ENCODE measurements at regions not wholly inside any gene's neighbourhood (a gene's known extent, or its start where the extent isn't known, plus 50 kb on each side); places are given as distances from the start of the nearest gene placed in this dataset.

- Mint-ChIP-seq H3K36me3 (peaks cover 77% of the 10 kb centered on the region), H3K27ac (no peak overlapping the region), H3K4me1 (no peaks in the 10 kb centered on the region), H3K9me3 (peaks cover 89% of the 10 kb centered on the region), H3K4me3 (no peak overlapping the region), H3K27me3 (ENCODE audit: low read depth) (peaks cover 11% of the 10 kb centered on the region)
- no peak for DNase-seq (ENCODE audit: low spot score)
- ATAC-seq = no peak
- TF ChIP-seq, protein P1, sequence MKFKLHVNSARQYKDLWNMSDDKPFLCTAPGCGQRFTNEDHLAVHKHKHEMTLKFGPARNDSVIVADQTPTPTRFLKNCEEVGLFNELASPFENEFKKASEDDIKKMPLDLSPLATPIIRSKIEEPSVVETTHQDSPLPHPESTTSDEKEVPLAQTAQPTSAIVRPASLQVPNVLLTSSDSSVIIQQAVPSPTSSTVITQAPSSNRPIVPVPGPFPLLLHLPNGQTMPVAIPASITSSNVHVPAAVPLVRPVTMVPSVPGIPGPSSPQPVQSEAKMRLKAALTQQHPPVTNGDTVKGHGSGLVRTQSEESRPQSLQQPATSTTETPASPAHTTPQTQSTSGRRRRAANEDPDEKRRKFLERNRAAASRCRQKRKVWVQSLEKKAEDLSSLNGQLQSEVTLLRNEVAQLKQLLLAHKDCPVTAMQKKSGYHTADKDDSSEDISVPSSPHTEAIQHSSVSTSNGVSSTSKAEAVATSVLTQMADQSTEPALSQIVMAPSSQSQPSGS (CRISPR knock-in tag; IDR thresholded peaks at IDR 0.05; ENCODE audit: borderline replicate concordance, low read depth) = no peak
- TF ChIP-seq SMAD3 (CRISPR knock-in tag; IDR thresholded peaks at IDR 0.05; ENCODE audit: borderline replicate concordance) = no peak
- TF ChIP-seq, protein P2, sequence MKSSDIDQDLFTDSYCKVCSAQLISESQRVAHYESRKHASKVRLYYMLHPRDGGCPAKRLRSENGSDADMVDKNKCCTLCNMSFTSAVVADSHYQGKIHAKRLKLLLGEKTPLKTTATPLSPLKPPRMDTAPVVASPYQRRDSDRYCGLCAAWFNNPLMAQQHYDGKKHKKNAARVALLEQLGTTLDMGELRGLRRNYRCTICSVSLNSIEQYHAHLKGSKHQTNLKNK (CRISPR knock-in tag; IDR thresholded peaks at IDR 0.05) = no peak
- no peak for TF ChIP-seq ELF4 (CRISPR knock-in tag; IDR thresholded peaks at IDR 0.05; ENCODE audit: low read depth)
- TF ChIP-seq MAX (CRISPR knock-in tag; IDR thresholded peaks at IDR 0.05) = no peak
- no peak for TF ChIP-seq ARID4B (CRISPR knock-in tag; IDR thresholded peaks at IDR 0.05; ENCODE audit: borderline replicate concordance)
- TF ChIP-seq, protein P3, sequence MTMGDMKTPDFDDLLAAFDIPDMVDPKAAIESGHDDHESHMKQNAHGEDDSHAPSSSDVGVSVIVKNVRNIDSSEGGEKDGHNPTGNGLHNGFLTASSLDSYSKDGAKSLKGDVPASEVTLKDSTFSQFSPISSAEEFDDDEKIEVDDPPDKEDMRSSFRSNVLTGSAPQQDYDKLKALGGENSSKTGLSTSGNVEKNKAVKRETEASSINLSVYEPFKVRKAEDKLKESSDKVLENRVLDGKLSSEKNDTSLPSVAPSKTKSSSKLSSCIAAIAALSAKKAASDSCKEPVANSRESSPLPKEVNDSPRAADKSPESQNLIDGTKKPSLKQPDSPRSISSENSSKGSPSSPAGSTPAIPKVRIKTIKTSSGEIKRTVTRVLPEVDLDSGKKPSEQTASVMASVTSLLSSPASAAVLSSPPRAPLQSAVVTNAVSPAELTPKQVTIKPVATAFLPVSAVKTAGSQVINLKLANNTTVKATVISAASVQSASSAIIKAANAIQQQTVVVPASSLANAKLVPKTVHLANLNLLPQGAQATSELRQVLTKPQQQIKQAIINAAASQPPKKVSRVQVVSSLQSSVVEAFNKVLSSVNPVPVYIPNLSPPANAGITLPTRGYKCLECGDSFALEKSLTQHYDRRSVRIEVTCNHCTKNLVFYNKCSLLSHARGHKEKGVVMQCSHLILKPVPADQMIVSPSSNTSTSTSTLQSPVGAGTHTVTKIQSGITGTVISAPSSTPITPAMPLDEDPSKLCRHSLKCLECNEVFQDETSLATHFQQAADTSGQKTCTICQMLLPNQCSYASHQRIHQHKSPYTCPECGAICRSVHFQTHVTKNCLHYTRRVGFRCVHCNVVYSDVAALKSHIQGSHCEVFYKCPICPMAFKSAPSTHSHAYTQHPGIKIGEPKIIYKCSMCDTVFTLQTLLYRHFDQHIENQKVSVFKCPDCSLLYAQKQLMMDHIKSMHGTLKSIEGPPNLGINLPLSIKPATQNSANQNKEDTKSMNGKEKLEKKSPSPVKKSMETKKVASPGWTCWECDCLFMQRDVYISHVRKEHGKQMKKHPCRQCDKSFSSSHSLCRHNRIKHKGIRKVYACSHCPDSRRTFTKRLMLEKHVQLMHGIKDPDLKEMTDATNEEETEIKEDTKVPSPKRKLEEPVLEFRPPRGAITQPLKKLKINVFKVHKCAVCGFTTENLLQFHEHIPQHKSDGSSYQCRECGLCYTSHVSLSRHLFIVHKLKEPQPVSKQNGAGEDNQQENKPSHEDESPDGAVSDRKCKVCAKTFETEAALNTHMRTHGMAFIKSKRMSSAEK (CRISPR knock-in tag; IDR thresholded peaks at IDR 0.05; ENCODE audit: borderline replicate concordance) = no peak
- no peak for TF ChIP-seq ZNF219 (CRISPR knock-in tag; IDR thresholded peaks at IDR 0.05; ENCODE audit: borderline replicate concordance)
- TF ChIP-seq GRHL2 (CRISPR knock-in tag; IDR thresholded peaks at IDR 0.05; ENCODE audit: insufficient replicate concordance, severe bottlenecking) = no peak
- no peak for TF ChIP-seq TP53 (CRISPR knock-in tag; IDR thresholded peaks at IDR 0.05)
- TF ChIP-seq CREM (CRISPR knock-in tag; IDR thresholded peaks at IDR 0.05) = no peak
- TF ChIP-seq ZBTB21 (CRISPR knock-in tag; IDR thresholded peaks at IDR 0.05; ENCODE audit: borderline replicate concordance) = no peak
- no peak for TF ChIP-seq MLX (CRISPR knock-in tag; IDR thresholded peaks at IDR 0.05)
- TF ChIP-seq, protein P4, sequence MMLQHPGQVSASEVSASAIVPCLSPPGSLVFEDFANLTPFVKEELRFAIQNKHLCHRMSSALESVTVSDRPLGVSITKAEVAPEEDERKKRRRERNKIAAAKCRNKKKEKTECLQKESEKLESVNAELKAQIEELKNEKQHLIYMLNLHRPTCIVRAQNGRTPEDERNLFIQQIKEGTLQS (CRISPR knock-in tag; conservative IDR thresholded peaks at IDR 0.05) = no peak
- no peak for TF ChIP-seq PRRX2 (CRISPR knock-in tag; IDR thresholded peaks at IDR 0.05)
- TF ChIP-seq IRF1 (CRISPR knock-in tag; IDR thresholded peaks at IDR 0.05) = no peak
- no peak for TF ChIP-seq KAT7 (CRISPR knock-in tag; IDR thresholded peaks at IDR 0.05; ENCODE audit: borderline replicate concordance)
- TF ChIP-seq ESRRA (CRISPR knock-in tag; IDR thresholded peaks at IDR 0.05; ENCODE audit: borderline replicate concordance) = no peak
- TF ChIP-seq NFE2L1 (CRISPR knock-in tag; IDR thresholded peaks at IDR 0.05) = no peak
- TF ChIP-seq SMAD4 (CRISPR knock-in tag; IDR thresholded peaks at IDR 0.05) = no peak
- ChIA-PET CTCF (no interaction called here), POLR2A (no interaction called here)
Measured at GRCh38 chr2:6362671-6363450, 502.8 kb downstream of the CMPK2 start.

All from WTC11 (cell line).